HCT116 (cell line): ENCODE measurements at regions not wholly inside any gene's neighbourhood (a gene's known extent, or its start where the extent isn't known, plus 50 kb on each side); places are given as distances from the start of the nearest gene placed in this dataset.

ENCODE experiments used
- ATAC-seq: fragments of 200-7000 bp; cut with Tn5 transposase; 2 replicates; pipeline ENCODE4 v1.9.1; 2020; ENCODE audit warnings: mild to moderate bottlenecking, moderate library complexity
- BruUV-seq: library from RNA; stranded (reverse); fragments of 400-500 nt; replicated peaks from 2 replicates; lab custom pipeline; 2021; lab: Mats Ljungman, UMichigan
- CTCF ChIA-PET: fragments of 300-600 bp; sonication (Branson Sonifier 250); formaldehyde crosslinking; loops from one replicate; lab custom pipeline; 2021; ENCODE audit warnings: antibody characterized with exemption; lab: Charles Lee
- POLR2A ChIA-PET: fragments of 300-600, 350-600 bp; sonication (Branson Sonifier 250); formaldehyde crosslinking; loops from one replicate; lab custom pipeline; 2021; ENCODE audit warnings: antibody characterized with exemption; lab: Charles Lee
- RAD21 ChIA-PET, 2 experiments: fragments of 300-600 bp; sonication (Branson Sonifier 250); formaldehyde crosslinking; loops; one replicate each; lab custom pipeline; 2023; ENCODE audit warnings: low total read pairs in 2 of 2; ENCODE audit not compliant: uncharacterized antibody in 2 of 2, unreplicated experiment in 2 of 2, low non-redundant PET in 1 of 2; lab: Charles Lee
- DNase-seq: peaks from one replicate; pipeline ENCODE4 v3.0.0-alpha.2; 2010; ENCODE audit warnings: low read depth, low spot score
- H2AFZ ChIP-seq: fragments of 200-600 bp; shearing (Covaris generic), sonication (generic); 2 replicates; pipeline ENCODE4 v1.6.1; 2017; ENCODE audit warnings: low read depth, mixed run types, mixed read lengths, antibody characterized with exemption, low read length; ENCODE audit not compliant: poor library complexity, severe bottlenecking
- H3K27ac ChIP-seq: 2 replicates; pipeline ENCODE4 v1.5.1; 2012; ENCODE audit warnings: low read depth, low read length
- H3K27me3 ChIP-seq: fragments of 200-600 bp; sonication (generic); 2 replicates; pipeline ENCODE4 v1.6.1; 2016; ENCODE audit warnings: mixed run types, low read length, mixed read lengths; ENCODE audit not compliant: insufficient read depth
- H3K36me3 ChIP-seq, 2 experiments: fragments of 200-500 bp in 1 of 2; fragments of 200-600 bp in 1 of 2; sonication (Bioruptor generic) in 1 of 2; sonication (generic) in 1 of 2; 2 replicates each; pipeline versions ENCODE4 v1.5.1 to v1.6.1; 2014 to 2016; ENCODE audit warnings: low read length in 2 of 2, inconsistent platforms in 1 of 2, mixed read lengths in 1 of 2, mixed run types in 1 of 2; ENCODE audit not compliant: insufficient read depth in 2 of 2, control insufficient read depth in 1 of 2
- H3K4me1 ChIP-seq, 2 experiments: fragments of 200-600 bp in 1 of 2; sonication (generic) in 1 of 2; 2 replicates each; pipeline versions ENCODE4 v1.5.1 to v1.6.1; 2012 to 2017; ENCODE audit warnings: low read length in 2 of 2, inconsistent platforms in 1 of 2, mild to moderate bottlenecking in 1 of 2, mixed read lengths in 1 of 2, mixed run types in 1 of 2, moderate library complexity in 1 of 2; ENCODE audit not compliant: insufficient read depth in 2 of 2, control insufficient read depth in 1 of 2
- H3K4me2 ChIP-seq: fragments of 200-600 bp; sonication (generic); 2 replicates; pipeline ENCODE4 v1.6.1; 2017; ENCODE audit warnings: mixed run types, low read length, mixed read lengths
- H3K4me3 ChIP-seq, 2 experiments: fragments of 200-600 bp in 1 of 2; sonication (generic) in 1 of 2; replicated peaks in 1 of 2; 2 replicates each; pipeline ENCODE4 v1.5.1; 2011 to 2016; ENCODE audit warnings: low read length in 2 of 2, control low read depth in 1 of 2, low read depth in 1 of 2, mild to moderate bottlenecking in 1 of 2, mixed read lengths in 1 of 2, mixed run types in 1 of 2
- H3K79me2 ChIP-seq: fragments of 200-600 bp; sonication (generic); 2 replicates; pipeline ENCODE4 v1.6.1; 2017; ENCODE audit warnings: mild to moderate bottlenecking, mixed run types, low read length, moderate library complexity, mixed read lengths; ENCODE audit not compliant: insufficient read depth
- H3K9ac ChIP-seq: fragments of 200-600 bp; sonication (generic); 2 replicates; pipeline ENCODE4 v1.6.1; 2016; ENCODE audit warnings: low read length, mixed read lengths
- H3K9me2 ChIP-seq: fragments of 200-600 bp; sonication (generic), shearing (Covaris generic); 2 replicates; pipeline ENCODE4 v1.6.1; 2017; ENCODE audit warnings: mixed run types, mild to moderate bottlenecking, moderate library complexity; ENCODE audit not compliant: insufficient read depth
- H3K9me3 ChIP-seq, 2 experiments: fragments of 200-500 bp in 1 of 2; fragments of 200-600 bp in 1 of 2; sonication (Bioruptor generic) in 1 of 2; sonication (generic) in 1 of 2; 2 replicates each; pipeline ENCODE4 v1.6.1; 2014 to 2017; ENCODE audit warnings: low read length in 2 of 2, mixed read lengths in 2 of 2, inconsistent platforms in 1 of 2, low read depth in 1 of 2, mild to moderate bottlenecking in 1 of 2, mixed run types in 1 of 2, moderate library complexity in 1 of 2; ENCODE audit not compliant: control insufficient read depth in 1 of 2, insufficient read depth in 1 of 2
- H4K20me1 ChIP-seq: fragments of 200-600 bp; sonication (generic), shearing (Covaris generic); 2 replicates; pipeline ENCODE4 v1.6.1; 2017; ENCODE audit warnings: mixed run types, mild to moderate bottlenecking, moderate library complexity; ENCODE audit not compliant: insufficient read depth
- ATF3 ChIP-seq: IDR thresholded peaks from 2 replicates; pipeline ENCODE4 v1.6.1; 2012
- CEBPB ChIP-seq: IDR thresholded peaks from 2 replicates; pipeline ENCODE4 v1.6.1; 2012; ENCODE audit warnings: low read depth
- ELF1 ChIP-seq: IDR thresholded peaks from 2 replicates; pipeline ENCODE4 v1.6.1; 2012; ENCODE audit warnings: low read depth, borderline replicate concordance
- JUND ChIP-seq: IDR thresholded peaks from 2 replicates; pipeline ENCODE4 v1.6.1; 2012
- POLR2AphosphoS5 ChIP-seq: IDR thresholded peaks from 2 replicates; pipeline ENCODE4 v1.6.1; 2011; ENCODE audit warnings: mild to moderate bottlenecking, low read depth, low read length, moderate library complexity
- REST ChIP-seq: IDR thresholded peaks from 2 replicates; pipeline ENCODE4 v1.6.1; 2012; ENCODE audit warnings: low read depth
- SRF ChIP-seq: IDR thresholded peaks from 2 replicates; pipeline ENCODE4 v1.6.1; 2012; ENCODE audit warnings: low read depth
- TCF7L2 ChIP-seq: IDR thresholded peaks from 2 replicates; pipeline ENCODE4 v1.7.0; 2011; ENCODE audit warnings: borderline replicate concordance, inconsistent platforms; ENCODE audit not compliant: insufficient read depth, insufficient read length; ENCODE audit errors: extremely low read depth
- YY1 ChIP-seq: IDR thresholded peaks from 2 replicates; pipeline ENCODE4 v1.6.1; 2011; ENCODE audit warnings: low read length, low read depth, moderate library complexity, mild to moderate bottlenecking; ENCODE audit not compliant: insufficient replicate concordance; ENCODE audit errors: extremely low read depth
- ZNF274 ChIP-seq: fragments of 200-500 bp; sonication (Bioruptor generic); IDR thresholded peaks from 2 replicates; pipeline ENCODE4 v1.6.1; 2014; ENCODE audit warnings: mild to moderate bottlenecking, low read depth, low read length, inconsistent platforms
- intact Hi-C: fragments of 100-400 bp; cut with micrococcal nuclease; formaldehyde crosslinking; loops from 2 replicates; pipeline ENCODE4 v1.10.0; 2022
- TF ChIP-seq, protein P1 (sequence below): IDR thresholded peaks from 2 replicates; pipeline ENCODE4 v1.6.1; 2011; ENCODE audit warnings: mild to moderate bottlenecking, low read length, moderate library complexity; ENCODE audit not compliant: insufficient replicate concordance; ENCODE audit errors: extremely low read depth

DNA sequence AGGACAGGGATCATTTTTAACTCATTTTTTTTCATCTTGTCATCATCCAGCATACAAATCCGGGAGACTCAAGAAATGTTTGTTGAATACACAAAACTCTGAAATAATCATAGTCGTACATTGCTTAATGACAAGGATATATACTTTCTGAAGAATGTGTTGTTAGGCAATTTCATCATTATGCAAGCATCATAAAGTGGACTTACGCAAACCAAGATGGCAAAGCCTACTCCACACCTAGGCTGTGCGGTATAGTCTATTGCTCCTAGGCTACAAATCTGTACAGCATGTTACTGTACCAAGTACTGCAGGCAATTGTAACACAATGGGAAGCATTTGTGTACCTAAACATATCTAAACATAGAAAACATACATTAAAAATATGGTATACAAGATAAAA, 264.1 kb downstream of the TSHZ3 start (continued):
- TF ChIP-seq YY1 (no peak), POLR2AphosphoS5 (no peak), JUND (no peak), CEBPB (no peak)

DNA sequence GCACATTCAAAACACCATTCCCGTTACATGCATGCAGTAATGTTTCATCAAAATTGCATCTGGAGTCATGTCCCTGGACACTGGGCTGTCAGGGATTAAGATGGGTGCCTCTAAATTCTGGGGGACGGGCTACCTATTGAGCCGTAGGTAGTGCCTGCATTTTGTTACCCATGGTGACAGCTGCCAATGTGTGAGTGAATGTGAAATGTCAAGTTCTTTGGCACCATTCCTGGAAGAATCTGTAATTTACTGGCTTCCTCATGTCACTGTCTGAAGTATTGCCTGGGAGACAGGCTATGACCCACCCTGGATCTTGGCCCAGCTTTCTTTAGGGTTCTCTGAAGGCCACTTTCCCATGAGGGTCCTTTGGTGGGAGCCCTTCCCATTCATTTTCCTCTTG, 266.1 kb downstream of the TSHZ3 start:
- ATAC-seq (no peak), DNase-seq (no peak)
- Histone ChIP-seq H3K9me3 (peaks cover 0 to 25% of the 10 kb centered on the region in 2 experiments; a peak in 2 of 4 replicates), H3K4me1 (no peaks in the 10 kb centered on the region), H3K9ac (no peak overlapping the region), H3K79me2 (no peaks in the 10 kb centered on the region), H3K4me2 (no peak overlapping the region), H2AFZ (no peak overlapping the region), H3K9me2 (no peaks in the 10 kb centered on the region), H3K27me3 (no peaks in the 10 kb centered on the region), H3K4me3 (no peak overlapping the region), H3K36me3 (no peaks in the 10 kb centered on the region), H3K27ac (no peak overlapping the region), H4K20me1 (no peaks in the 10 kb centered on the region)
- no TSS peak for BruUV-seq
- ChIA-PET CTCF (no interaction called here), POLR2A (no interaction called here), RAD21 (no interaction called here)
- TF ChIP-seq ELF1 (no peak), ZNF274 (no peak), SRF (no peak), REST (no peak), YY1 (no peak), TCF7L2 (no peak), ATF3 (no peak)
- TF ChIP-seq, protein P1, sequence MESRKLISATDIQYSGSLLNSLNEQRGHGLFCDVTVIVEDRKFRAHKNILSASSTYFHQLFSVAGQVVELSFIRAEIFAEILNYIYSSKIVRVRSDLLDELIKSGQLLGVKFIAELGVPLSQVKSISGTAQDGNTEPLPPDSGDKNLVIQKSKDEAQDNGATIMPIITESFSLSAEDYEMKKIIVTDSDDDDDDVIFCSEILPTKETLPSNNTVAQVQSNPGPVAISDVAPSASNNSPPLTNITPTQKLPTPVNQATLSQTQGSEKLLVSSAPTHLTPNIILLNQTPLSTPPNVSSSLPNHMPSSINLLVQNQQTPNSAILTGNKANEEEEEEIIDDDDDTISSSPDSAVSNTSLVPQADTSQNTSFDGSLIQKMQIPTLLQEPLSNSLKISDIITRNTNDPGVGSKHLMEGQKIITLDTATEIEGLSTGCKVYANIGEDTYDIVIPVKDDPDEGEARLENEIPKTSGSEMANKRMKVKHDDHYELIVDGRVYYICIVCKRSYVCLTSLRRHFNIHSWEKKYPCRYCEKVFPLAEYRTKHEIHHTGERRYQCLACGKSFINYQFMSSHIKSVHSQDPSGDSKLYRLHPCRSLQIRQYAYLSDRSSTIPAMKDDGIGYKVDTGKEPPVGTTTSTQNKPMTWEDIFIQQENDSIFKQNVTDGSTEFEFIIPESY = no peak
- intact Hi-C loops = no loop called here
